ENCODE measurements at regions not wholly inside any gene's neighbourhood (a gene's known extent, or its start where the extent isn't known, plus 50 kb on each side); places are given as distances from the start of the nearest gene placed in this dataset.

- DNase-seq = no peak
Observed at GRCh38 chr2:5377323-5377722, 314.9 kb upstream of the SOX11 start.

GRCh38 chr2:5379811-5380210, 312.4 kb upstream of the SOX11 start:
- DNase-seq = no peak

- no peak for DNase-seq
Observed at GRCh38 chr2:5385596-5385995, 306.6 kb upstream of the SOX11 start.

GRCh38 chr2:5387406-5387805, 304.8 kb upstream of the SOX11 start:
- no peak for DNase-seq

GRCh38 chr2:5389740-5390139, 302.4 kb upstream of the SOX11 start:
- DNase-seq = no peak

GRCh38 chr2:5391362-5391761, 300.8 kb upstream of the SOX11 start:
- no peak for DNase-seq

- no peak for DNase-seq
Observed at GRCh38 chr2:5392658-5393057, 299.5 kb upstream of the SOX11 start.

- DNase-seq = no peak
Observed at GRCh38 chr2:5393474-5393873, 298.7 kb upstream of the SOX11 start.

- no peak for DNase-seq
Observed at GRCh38 chr2:5394223-5394622, 298.0 kb upstream of the SOX11 start.

GRCh38 chr2:5401115-5401657, 291.0 kb upstream of the SOX11 start:
- DNase-seq = no peak

- DNase-seq = no peak
Observed at GRCh38 chr2:5403392-5403791, 288.8 kb upstream of the SOX11 start.

- DNase-seq = no peak
Observed at GRCh38 chr2:5409898-5410381, 282.2 kb upstream of the SOX11 start.

GRCh38 chr2:5410991-5411700, 281.0 kb upstream of the SOX11 start:
- DNase-seq = no peak

GRCh38 chr2:5412001-5412400, 280.2 kb upstream of the SOX11 start:
- no peak for DNase-seq

GRCh38 chr2:5433855-5434254, 258.3 kb upstream of the SOX11 start:
- no peak for DNase-seq

GRCh38 chr2:5437375-5437774, 254.8 kb upstream of the SOX11 start:
- no peak for DNase-seq

- no peak for DNase-seq
Observed at GRCh38 chr2:5440174-5440573, 252.0 kb upstream of the SOX11 start.

- DNase-seq = no peak
Observed at GRCh38 chr2:5442736-5443135, 249.4 kb upstream of the SOX11 start.

GRCh38 chr2:5444168-5444567, 248.0 kb upstream of the SOX11 start:
- no peak for DNase-seq

GRCh38 chr2:5444854-5445253, 247.3 kb upstream of the SOX11 start:
- no peak for DNase-seq

GRCh38 chr2:5449867-5450266, 242.3 kb upstream of the SOX11 start:
- no peak for DNase-seq

- DNase-seq = no peak
Observed at GRCh38 chr2:5453220-5454050, 238.7 kb upstream of the SOX11 start.

- DNase-seq = no peak
Observed at GRCh38 chr2:5454051-5454390, 238.2 kb upstream of the SOX11 start.

- no peak for DNase-seq
Observed at GRCh38 chr2:5459041-5459440, 233.1 kb upstream of the SOX11 start.

All from hematopoietic multipotent progenitor cell treated with erythropoietin and hydrocortisone succinate and interleukin-3 and kit ligand, for 4 days (in vitro differentiated cells).